ENCODE measurements at regions not wholly inside any gene's neighbourhood (a gene's known extent, or its start where the extent isn't known, plus 50 kb on each side); places are given as distances from the start of the nearest gene placed in this dataset.

- H3K27me3 Mint-ChIP-seq, result no peaks in the 10 kb centered on the region
- ATAC-seq (no peak), DNase-seq (no peak)
- H3K4me1 Mint-ChIP-seq, result no peaks in the 10 kb centered on the region
- H3K9me3 Mint-ChIP-seq, result peaks cover 19% of the 10 kb centered on the region in 2 donors
- no peak overlapping the region for H3K27ac Mint-ChIP-seq
- no peak overlapping the region for H3K4me3 Mint-ChIP-seq
Observed at GRCh38 chr11:42175203-42175602, 715.8 kb upstream of the LRRC4C start.

DNA sequence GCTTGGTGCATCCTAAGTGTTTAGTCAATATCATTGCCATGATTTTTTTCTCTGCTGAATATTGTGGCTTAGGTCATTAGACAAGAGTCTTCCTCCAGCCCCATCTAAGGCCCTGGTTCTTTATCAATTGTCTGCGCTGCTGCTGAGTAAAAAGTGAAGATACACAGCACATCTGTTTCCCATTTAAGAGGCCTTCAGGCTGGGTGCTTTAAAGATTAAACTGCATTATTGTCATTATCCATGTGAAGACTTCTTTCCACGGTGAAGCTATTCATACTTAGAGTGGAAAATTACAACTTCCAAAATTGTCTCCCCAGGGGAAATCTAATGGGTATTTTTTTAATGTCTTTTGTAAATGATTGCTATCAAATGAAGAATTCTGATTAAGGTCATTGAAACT is 719.8 kb upstream of the LRRC4C start:
- H3K27ac Mint-ChIP-seq, result no peak overlapping the region
- DNase-seq, result no peak
- H3K4me1 Mint-ChIP-seq, result no peaks in the 10 kb centered on the region
- H3K27me3 Mint-ChIP-seq, result no peaks in the 10 kb centered on the region
- H3K9me3 Mint-ChIP-seq, result peaks cover 9 to 13% of the 10 kb centered on the region in 2 donors
- ATAC-seq, result no peak
- no peak overlapping the region for H3K4me3 Mint-ChIP-seq

- peaks cover 35 to 41% of the 10 kb centered on the region in 2 donors for H3K9me3 Mint-ChIP-seq
- no peak for ATAC-seq
Observed at GRCh38 chr11:42195289-42196013, 736.0 kb upstream of the LRRC4C start.

DNA sequence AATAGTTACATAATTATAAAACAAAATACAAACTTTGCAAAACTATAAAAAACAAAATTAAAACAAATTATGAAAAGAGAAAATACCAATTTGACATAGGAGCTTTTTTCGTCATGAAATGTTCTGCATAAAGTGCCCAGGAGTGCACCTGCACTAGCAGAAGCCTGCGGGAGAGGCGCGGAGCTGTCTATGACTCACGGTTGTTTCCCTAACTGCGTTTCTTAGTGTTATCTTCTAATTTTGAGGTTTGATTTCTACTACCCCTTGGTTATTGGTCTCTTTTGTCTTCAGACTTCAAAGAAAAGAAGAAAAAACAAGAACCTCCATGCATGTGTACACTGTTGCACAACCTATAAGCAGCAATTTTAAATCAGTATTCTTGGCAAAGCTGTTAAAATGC is 740.9 kb upstream of the LRRC4C start:
- H3K4me1 Mint-ChIP-seq, result no peaks in the 10 kb centered on the region
- no peaks in the 10 kb centered on the region for H3K27me3 Mint-ChIP-seq
- ATAC-seq (no peak), DNase-seq (no peak)
- peaks cover 35 to 39% of the 10 kb centered on the region in 2 donors for H3K9me3 Mint-ChIP-seq
- H3K27ac Mint-ChIP-seq, result no peak overlapping the region
- H3K4me3 Mint-ChIP-seq, result no peak overlapping the region

More at GRCh38 chr11:42195289-42196013, 736.0 kb upstream of the LRRC4C start:
- Mint-ChIP-seq H3K4me1 (no peaks in the 10 kb centered on the region), H3K27me3 (no peaks in the 10 kb centered on the region), H3K4me3 (no peak overlapping the region), H3K27ac (no peak overlapping the region)
- DNase-seq, result no peak

DNA sequence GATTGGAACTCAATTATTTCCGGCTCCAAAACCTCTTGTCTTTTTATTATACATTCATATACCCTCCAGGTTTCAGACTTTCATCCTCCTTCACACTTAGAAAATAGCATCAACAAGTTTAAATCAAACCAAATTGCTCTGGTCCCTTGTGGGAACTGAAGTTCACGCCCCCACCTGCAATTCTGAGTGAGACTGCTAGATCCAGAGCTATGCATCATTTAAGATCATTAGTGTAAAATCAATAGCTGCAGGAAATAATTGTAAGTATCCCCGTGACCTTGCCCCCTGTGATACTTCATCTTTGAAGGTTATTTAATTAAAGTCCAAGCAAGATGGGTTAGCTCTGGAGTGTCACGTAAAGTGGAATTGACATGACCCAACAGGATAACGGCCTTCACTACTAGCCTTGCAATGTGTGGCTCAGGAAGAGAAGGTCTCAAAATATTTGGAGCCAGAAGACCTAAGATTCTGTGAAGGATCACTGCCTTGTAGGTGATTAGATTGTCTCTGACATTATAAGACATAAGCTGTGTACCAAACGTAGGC is 742.2 kb upstream of the LRRC4C start:
- DNase-seq, result no peak
- Mint-ChIP-seq H3K27ac (no peak overlapping the region), H3K9me3 (peaks cover 28 to 31% of the 10 kb centered on the region in 2 donors), H3K4me3 (no peak overlapping the region), H3K4me1 (no peaks in the 10 kb centered on the region), H3K27me3 (no peaks in the 10 kb centered on the region)
- ATAC-seq, result no peak

GRCh38 chr11:42205518-42205917 is 746.1 kb upstream of the LRRC4C start:
- Mint-ChIP-seq H3K4me1 (no peaks in the 10 kb centered on the region), H3K4me3 (no peak overlapping the region), H3K27ac (no peak overlapping the region), H3K27me3 (no peaks in the 10 kb centered on the region), H3K9me3 (peaks cover 26 to 27% of the 10 kb centered on the region in 2 donors)
- DNase-seq (no peak), ATAC-seq (no peak)

- H3K27me3 Mint-ChIP-seq, result no peaks in the 10 kb centered on the region
- H3K27ac Mint-ChIP-seq, result no peak overlapping the region
- no peaks in the 10 kb centered on the region for H3K4me1 Mint-ChIP-seq
- DNase-seq (no peak), ATAC-seq (no peak)
- H3K9me3 Mint-ChIP-seq, result peaks cover 11 to 16% of the 10 kb centered on the region in 2 donors
- H3K4me3 Mint-ChIP-seq, result no peak overlapping the region
Observed at GRCh38 chr11:42225664-42226063, 766.2 kb upstream of the LRRC4C start.

DNA sequence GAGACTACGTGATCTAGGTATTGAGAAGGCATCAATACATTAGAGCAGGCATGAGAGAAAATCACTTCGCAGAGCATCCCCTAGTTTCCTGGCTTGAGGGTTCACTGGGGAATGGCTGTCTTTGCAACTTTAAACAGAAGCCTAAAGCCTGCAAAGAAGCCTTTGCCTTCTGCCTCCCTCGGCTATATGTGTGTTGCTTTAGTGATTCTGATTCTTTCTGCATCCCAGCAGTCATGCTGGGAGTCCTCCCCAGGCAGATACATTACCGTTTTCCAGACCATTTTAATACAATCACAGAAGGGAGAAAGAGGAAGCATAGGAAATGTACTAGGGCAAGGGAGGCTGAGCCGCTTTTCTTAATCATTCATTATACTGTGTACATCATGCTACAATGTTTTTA is 773.2 kb upstream of the LRRC4C start:
- H3K4me3 Mint-ChIP-seq, result no peak overlapping the region
- H3K9me3 Mint-ChIP-seq, result peaks cover 0 to 7% of the 10 kb centered on the region in 2 donors
- ATAC-seq (no peak), DNase-seq (no peak)
- H3K27ac Mint-ChIP-seq, result no peak overlapping the region
- H3K4me1 Mint-ChIP-seq, result no peaks in the 10 kb centered on the region
- no peaks in the 10 kb centered on the region for H3K27me3 Mint-ChIP-seq

DNA sequence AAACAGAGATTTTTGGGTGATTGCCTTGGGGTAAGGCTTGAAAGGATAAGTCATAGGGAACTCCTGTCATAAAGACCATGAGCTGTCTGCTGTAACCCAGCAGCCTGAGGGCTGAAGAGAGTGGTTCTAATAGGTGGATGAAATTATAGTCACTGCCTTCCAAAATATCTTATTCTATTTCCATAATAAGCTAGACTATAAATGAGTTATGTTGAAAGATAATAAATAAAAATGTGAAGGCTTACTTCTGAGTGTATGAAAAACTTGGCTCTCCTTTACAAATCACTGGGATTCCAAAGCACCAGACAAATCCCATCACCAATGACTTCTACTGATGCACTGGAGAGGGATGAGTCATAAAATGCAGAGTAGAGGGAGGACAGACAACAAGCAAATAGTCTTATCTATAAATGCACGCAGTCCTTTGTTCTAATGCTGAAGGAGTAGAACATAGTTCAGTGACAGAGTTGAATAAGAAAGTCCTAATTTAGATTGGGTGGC is 775.0 kb upstream of the LRRC4C start:
- ATAC-seq, result no peak
- Mint-ChIP-seq H3K27ac (no peak overlapping the region), H3K9me3 (peaks cover 0 to 7% of the 10 kb centered on the region in 2 donors), H3K4me1 (no peaks in the 10 kb centered on the region), H3K27me3 (no peaks in the 10 kb centered on the region), H3K4me3 (no peak overlapping the region)
- no peak for DNase-seq

GRCh38 chr11:42237701-42238235 is 778.3 kb upstream of the LRRC4C start:
- no peak overlapping the region for H3K4me3 Mint-ChIP-seq

GRCh38 chr11:42239188-42239587 is 779.7 kb upstream of the LRRC4C start:
- no peak for ATAC-seq
- H3K27ac Mint-ChIP-seq, result no peak overlapping the region
- no peaks in the 10 kb centered on the region for H3K4me1 Mint-ChIP-seq
- no peak overlapping the region for H3K4me3 Mint-ChIP-seq
- H3K9me3 Mint-ChIP-seq, result peaks cover 0 to 7% of the 10 kb centered on the region in 2 donors
- H3K27me3 Mint-ChIP-seq, result no peaks in the 10 kb centered on the region
- DNase-seq, result no peak

More at GRCh38 chr11:42237701-42238235, 778.3 kb upstream of the LRRC4C start:
- ATAC-seq (no peak), DNase-seq (no peak)
- no peaks in the 10 kb centered on the region for H3K4me1 Mint-ChIP-seq
- H3K27ac Mint-ChIP-seq, result no peak overlapping the region
- no peaks in the 10 kb centered on the region for H3K27me3 Mint-ChIP-seq
- H3K9me3 Mint-ChIP-seq, result peaks cover 0 to 7% of the 10 kb centered on the region in 2 donors

- H3K9me3 Mint-ChIP-seq, result no peaks in the 10 kb centered on the region
- ATAC-seq (no peak), DNase-seq (no peak)
- no peaks in the 10 kb centered on the region for H3K27me3 Mint-ChIP-seq
- no peaks in the 10 kb centered on the region for H3K4me1 Mint-ChIP-seq
- H3K27ac Mint-ChIP-seq, result no peak overlapping the region
- H3K4me3 Mint-ChIP-seq, result no peak overlapping the region
Observed at GRCh38 chr11:42243385-42243784, 783.9 kb upstream of the LRRC4C start.

DNA sequence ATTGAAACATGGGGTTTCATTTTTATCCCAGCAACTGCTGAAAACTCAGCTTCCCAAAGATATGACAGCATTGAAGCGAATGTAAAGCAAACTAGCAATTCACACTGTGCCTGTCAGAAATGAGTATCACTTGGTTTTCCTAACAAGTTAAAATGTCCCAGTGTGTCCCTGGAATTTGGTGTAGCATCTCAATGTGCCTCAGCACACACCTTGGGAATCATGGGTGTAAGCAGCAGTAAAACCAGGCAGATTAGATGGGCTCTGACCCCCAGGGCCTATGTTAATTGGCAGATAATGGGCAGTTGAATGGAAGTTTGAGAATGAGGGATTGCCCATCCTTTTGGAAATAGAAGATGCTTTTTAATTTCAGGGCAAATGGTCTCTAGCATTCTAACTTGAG is 784.9 kb upstream of the LRRC4C start:
- Mint-ChIP-seq H3K27me3 (no peaks in the 10 kb centered on the region), H3K27ac (no peak overlapping the region), H3K4me1 (no peaks in the 10 kb centered on the region), H3K4me3 (no peak overlapping the region), H3K9me3 (peaks cover 0 to 8% of the 10 kb centered on the region in 2 donors)
- DNase-seq (no peak), ATAC-seq (no peak)

DNA sequence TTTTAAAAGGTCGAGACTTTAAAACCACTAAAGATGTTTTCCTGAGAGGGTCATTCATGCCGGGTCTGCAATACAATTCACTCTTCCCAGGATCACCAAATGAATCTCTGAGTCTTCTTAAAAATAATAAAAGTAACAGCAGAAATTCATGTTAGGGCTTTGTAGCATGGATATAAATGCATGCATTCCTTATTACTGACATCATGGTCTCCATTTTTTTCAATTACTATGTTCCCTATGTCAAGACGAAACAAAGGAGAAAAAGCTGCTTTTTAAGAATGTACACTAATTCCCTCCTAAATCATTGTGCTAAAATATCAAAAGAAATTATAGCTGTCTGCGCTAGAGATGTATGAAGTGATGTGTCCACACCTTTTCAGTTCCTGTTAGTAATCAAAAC is 789.9 kb upstream of the LRRC4C start:
- Mint-ChIP-seq H3K9me3 (peaks cover 0 to 8% of the 10 kb centered on the region in 2 donors), H3K27ac (no peak overlapping the region)

GRCh38 chr11:42249956-42250355 is 790.5 kb upstream of the LRRC4C start:
- Mint-ChIP-seq H3K27ac (no peak overlapping the region), H3K27me3 (no peaks in the 10 kb centered on the region), H3K4me1 (no peaks in the 10 kb centered on the region), H3K4me3 (no peak overlapping the region), H3K9me3 (peaks cover 0 to 8% of the 10 kb centered on the region in 2 donors)
- DNase-seq (no peak), ATAC-seq (no peak)

More for the DNA sequence above, 789.9 kb upstream of the LRRC4C start:
- Mint-ChIP-seq H3K4me3 (no peak overlapping the region), H3K27me3 (no peaks in the 10 kb centered on the region), H3K4me1 (no peaks in the 10 kb centered on the region)
- DNase-seq (no peak), ATAC-seq (no peak)

GRCh38 chr11:42251984-42252383 is 792.5 kb upstream of the LRRC4C start:
- Mint-ChIP-seq H3K9me3 (peaks cover 0 to 8% of the 10 kb centered on the region in 2 donors), H3K27ac (no peak overlapping the region), H3K4me1 (no peaks in the 10 kb centered on the region), H3K4me3 (no peak overlapping the region), H3K27me3 (no peaks in the 10 kb centered on the region)
- no peak for DNase-seq
- ATAC-seq, result no peak

Data from stimulated activated naive CD8-positive, alpha-beta T cell treated with anti-CD3 and anti-CD28 coated beads, Interleukin-15, amount 100 ng/mL, for 72 hours (primary cell).